ENCODE measurements at regions not wholly inside any gene's neighbourhood (a gene's known extent, or its start where the extent isn't known, plus 50 kb on each side); places are given as distances from the start of the nearest gene placed in this dataset.

GRCh38 chr13:99027661-99028425 is 50.0 kb upstream of the DOCK9 start:
- no peak for DNase-seq

DNA sequence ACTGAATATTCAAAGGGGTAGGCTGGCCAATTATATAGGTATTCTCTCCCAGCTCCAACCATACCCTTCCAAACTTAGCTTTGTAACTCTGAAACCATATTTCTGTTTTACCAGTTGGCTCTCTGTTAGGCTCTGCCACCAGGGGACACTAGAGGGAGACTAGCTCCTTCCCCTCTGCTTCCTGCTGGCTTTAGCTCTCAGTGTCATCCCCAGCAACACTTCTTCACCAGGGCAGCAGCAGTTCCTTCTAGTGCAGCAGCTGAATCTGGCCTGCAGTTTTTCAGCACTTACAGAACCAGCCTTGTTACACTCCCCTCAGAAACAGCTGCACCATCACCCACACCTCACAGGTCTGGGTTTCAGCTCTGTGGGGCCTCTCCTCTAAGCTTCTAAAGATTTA is 51.0 kb upstream of the DOCK9 start:
- no peak for DNase-seq

DNA sequence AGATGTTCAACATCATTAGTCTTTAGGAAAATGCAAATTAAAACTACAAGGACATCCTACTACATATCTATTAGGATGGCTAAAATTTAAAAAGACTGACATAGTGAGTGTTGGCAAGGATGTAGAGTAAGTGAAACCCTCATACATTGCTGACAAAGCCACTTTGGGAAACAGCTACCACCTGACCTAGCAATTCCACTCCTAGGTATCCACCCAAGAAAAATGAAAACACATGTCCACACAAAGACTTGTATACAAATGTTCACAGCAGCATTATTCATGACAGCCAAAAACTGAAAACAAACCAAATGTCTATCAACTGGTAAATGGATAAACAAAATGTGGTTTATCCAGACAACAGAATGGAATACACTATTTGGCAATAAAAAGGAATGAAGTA is 51.7 kb upstream of the DOCK9 start:
- DNase-seq = no peak

- DNase-seq = no peak
Measured at GRCh38 chr13:99030326-99030725, 52.5 kb upstream of the DOCK9 start.

DNA sequence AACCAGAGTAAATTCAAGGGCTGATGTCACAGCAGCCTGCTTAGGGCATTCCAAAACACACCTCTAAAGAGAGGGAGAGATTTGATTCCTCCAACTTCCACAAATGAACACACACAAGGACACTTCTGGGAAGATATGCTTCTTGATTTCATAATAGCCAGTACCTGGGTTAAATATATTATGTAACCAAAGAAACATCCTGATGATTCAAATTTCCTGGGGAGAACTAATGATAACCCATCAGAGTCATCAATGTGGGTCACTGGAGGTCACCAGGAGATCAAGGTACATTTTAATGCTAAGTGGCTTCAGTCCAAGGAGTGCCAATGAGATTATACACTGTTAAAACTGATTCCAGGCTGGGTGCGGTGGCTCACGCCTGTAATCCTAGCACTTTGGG is 54.0 kb upstream of the DOCK9 start:
- no peak for DNase-seq

DNA sequence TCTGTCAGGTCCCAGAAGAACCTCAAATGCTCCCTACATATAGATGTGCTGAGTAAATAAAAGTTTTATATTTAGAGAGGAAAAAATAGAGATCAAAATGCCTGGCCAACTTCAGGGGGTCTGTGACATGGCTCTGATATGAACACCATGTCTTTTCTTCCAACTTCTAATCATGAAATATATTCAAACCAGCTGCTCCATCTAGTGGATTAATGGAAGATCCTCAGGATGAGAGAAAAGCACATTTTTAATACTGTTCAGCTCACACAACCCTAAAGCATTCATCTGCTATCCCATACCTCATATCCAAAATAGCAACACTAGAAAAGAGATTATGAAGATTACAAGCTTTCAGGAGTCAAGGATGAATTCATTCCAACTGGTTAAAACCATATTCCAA is 56.0 kb upstream of the DOCK9 start:
- DNase-seq = peak; percentile 66

- no peak for DNase-seq
Measured at GRCh38 chr13:99034333-99035085, 56.6 kb upstream of the DOCK9 start.

DNA sequence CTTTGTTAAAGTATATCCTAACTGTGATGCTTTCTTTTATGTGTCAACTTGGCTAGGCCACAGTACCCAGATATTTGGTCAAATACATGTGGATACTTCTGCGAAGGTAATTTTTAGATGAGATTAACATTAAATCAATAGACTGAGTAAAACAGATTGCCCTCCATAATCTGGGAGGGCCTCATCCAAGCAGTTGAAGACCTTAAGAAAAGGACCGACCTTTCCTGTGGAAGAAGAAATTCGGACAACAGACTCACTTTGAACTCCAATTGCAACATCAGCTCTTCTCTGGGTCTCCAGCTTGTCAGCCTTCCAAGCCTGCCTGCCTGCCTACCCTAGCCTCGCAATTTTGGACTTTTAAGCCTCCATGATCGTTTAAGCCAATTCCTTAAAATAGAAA is 57.9 kb upstream of the DOCK9 start:
- DNase-seq = no peak

DNA sequence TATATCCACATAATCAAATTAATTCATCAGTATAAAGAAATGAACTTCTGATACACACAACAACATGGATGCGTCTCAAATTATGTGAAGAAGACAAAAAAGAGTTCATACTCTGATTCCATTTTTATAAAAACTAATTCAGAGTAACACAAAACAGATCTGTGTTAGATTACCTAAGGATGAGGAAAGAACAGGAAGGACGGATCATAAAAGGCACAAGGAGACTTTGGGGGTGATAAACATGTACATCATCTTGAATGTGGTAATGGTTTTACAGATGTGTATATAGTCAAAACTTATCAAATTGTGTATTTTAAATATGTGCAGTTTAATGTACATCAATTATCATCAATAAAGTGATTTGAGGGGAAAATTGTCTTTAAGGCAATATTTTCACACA is 59.9 kb upstream of the DOCK9 start:
- DNase-seq = no peak

GRCh38 chr13:99039718-99040280 is 61.9 kb upstream of the DOCK9 start:
- no peak for DNase-seq

GRCh38 chr13:99040536-99041131 is 62.8 kb upstream of the DOCK9 start:
- no peak for DNase-seq

- no peak for DNase-seq
Measured at GRCh38 chr13:99041337-99041736, 63.5 kb upstream of the DOCK9 start.

- no peak for DNase-seq
Measured at GRCh38 chr13:99041788-99042187, 63.9 kb upstream of the DOCK9 start.

DNA sequence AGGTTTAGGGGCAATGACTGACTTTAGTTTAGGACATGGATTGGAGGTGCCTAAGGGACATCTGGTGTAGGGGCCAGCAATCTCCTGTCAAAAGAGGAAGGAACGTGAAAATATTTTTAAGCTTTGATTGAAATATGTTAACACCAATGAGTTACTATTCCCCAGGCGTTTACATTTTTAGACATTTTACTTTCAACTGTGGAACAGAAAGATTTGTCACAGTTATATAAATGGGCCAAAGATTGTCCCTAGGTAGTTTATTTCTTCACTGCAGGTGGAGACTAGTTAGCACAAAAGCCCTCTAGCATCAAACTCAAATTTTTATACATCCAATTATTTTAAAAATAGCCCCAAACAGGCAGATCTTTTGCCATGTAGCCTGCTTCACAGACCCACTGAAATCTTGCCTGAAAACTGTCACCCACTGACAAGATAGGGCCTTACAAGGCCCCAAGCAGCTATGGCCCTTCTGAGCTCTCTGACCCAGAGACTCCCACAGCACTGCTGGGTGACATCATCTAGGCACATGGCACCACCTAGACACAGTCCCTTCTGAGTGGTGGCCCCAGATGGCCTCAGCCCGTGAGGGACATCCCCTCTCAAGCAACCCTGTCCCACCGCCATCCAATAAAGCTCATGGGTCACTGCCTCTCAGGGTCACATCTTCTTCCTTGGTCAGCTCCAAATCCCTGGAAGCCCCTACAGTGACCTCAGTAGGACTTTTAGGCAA is 64.8 kb upstream of the DOCK9 start:
- DNase-seq = no peak

- no peak for DNase-seq
Measured at GRCh38 chr13:99043831-99044231, 66.0 kb upstream of the DOCK9 start.

GRCh38 chr13:99044764-99045163 is 66.9 kb upstream of the DOCK9 start:
- DNase-seq = no peak

DNA sequence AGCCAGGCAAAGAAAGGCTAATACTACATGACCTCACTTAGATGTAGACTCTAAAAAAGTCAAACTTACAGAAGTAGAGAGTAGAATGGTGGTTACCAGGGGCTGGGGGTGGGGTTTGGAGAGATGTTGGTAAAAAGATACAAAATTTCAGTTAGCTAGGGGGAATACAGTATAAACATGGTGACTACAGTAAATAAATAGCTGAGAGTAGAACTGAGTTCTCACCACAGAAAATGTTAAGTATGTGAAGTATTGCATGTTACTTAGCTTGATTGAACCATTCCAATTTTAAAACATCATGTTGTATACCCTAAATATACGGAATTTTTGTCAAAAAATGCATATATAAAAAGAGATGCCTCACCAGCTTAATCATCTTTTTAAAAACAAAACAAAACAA is 67.5 kb upstream of the DOCK9 start:
- no peak for DNase-seq

DNA sequence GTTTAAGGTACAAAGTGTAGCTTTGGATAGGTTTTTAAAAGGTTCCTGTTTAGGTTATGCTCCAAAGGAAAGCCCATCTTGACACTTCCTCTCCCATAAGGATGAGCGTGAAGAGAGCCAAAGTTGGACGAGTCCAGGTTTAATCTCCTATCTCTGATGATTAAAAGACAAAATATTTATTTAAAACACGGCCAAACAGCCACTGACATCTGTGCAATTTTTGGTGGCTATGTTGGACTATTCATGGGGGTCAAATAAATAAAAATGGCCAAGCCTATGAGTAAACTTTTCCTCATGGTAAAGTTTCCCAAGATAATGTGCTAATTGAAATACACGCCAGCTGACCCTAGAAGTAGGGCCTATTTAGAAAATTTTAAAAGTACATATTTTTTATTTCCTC is 69.0 kb upstream of the DOCK9 start:
- no peak for DNase-seq

- no peak for DNase-seq
Measured at GRCh38 chr13:99050983-99051488, 73.2 kb upstream of the DOCK9 start.

DNA sequence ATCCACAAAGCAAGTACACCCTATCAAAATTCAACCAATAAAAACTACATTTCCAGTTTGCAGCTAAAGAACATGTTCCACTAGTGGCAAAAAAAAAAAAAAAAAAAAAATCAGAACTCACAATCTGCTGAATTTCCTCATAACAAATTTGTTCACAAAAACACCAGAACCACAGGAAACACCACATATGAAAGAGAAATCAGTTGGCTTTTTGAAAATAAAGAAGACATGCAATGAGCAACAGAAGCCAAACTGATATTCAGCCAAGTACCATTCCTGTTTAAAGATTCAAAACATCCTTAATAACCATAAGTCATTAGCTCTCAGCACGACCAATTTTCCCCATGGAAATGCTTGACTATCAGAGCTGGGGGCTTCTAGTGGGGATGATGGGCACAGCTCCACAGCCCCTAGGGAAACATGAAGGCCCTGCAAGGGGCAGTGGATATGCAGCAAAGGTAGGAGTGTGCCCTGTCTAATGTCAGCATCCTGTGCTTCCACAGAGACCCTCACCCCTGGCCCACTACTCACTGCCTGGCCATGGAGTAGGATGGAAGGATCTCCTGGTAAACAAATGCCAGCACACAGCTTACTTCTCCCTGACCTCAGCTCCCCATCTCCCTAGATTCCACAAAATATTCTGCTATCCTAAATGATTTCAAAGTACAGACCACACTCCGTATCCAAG is 74.0 kb upstream of the DOCK9 start:
- DNase-seq = no peak

- DNase-seq = no peak
Measured at GRCh38 chr13:99053636-99054233, 75.9 kb upstream of the DOCK9 start.

DNA sequence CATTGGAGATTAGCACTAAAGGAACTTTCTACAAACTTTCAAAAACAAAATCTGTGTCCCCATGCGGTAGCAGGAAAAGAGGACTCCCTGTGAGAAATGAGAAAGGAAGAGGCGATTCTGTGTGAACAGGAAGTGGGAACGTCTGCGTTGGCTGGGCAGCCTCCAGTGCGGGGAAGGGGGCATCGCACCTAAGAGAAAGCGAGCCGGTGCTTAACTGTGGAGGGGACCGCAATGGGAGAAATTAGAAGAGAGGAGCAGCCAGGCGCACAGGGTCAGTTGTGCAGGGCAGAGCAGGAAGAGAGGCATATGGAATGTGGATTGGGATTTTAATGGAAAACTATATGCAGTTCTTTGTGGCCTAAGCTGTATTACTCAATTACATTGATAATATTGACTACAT is 77.4 kb upstream of the DOCK9 start:
- DNase-seq = no peak

All from SHP77 treated with DMSO at 0.1 percent for 48 hours (cell line).